DMS53 treated with DMSO at 0.1 percent for 48 hours (cell line): ENCODE measurements at regions not wholly inside any gene's neighbourhood (a gene's known extent, or its start where the extent isn't known, plus 50 kb on each side); places are given as distances from the start of the nearest gene placed in this dataset.

Experiments
- DNase-seq: peaks from one replicate; lab custom pipeline; 2025; ENCODE audit not compliant: unreplicated experiment; lab: John Stamatoyannopoulos, UW

DNA sequence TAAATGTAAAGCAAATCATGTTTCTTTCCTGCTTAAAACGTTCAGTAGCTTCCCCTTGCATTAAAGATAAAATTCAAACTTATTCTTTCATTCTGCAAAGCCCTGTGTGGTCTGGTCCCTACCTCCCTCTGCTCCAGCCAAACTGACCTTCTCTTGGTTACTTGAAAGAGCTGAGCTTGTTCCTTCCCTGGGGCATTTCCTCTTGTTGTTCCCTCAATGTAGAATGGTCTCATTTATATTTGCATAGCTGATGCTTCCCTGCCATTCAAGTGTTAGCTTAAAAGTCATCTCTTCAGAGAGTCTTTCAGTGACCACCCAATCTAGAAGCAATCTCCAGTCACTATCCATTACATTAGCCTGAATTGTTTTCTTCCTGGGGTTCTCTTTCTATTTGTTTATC lies 1618.5 kb upstream of the TENM4 start:
- DNase-seq: no peak

GRCh38 chr11:81052344-81053158 lies 1611.7 kb upstream of the TENM4 start:
- no peak for DNase-seq

DNA sequence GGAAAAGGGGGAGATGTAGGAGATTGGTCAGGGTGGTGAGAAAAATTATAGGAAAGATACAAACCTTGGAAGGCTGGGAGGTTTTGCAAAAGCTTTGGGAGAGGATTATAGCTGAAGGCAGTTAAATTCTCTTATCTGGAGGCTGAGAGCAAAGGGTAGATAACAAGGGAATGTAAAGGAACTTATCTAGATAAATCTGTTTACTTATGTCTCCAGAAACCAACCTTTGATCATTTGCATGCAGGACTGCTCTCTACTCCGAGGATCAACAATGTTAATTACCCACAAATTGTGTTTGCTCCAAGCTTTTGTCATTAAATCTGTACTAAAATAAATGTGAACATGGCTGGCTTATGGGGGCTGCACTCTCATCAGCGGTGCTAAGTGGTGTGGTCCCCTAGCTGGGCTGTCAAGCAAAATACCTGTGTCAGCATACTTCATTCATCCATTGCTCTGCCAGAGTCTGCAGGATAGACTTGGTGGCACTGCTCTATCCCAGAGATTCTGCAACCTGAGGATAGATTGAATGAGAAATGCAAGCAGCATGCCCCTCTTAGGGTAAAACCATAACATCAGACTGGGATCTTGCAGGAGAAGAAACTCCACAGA lies 1599.2 kb upstream of the TENM4 start:
- no peak for DNase-seq

- DNase-seq: no peak
These were observed 1595.5 kb upstream of the TENM4 start for GRCh38 chr11:81036168-81036870.

DNA sequence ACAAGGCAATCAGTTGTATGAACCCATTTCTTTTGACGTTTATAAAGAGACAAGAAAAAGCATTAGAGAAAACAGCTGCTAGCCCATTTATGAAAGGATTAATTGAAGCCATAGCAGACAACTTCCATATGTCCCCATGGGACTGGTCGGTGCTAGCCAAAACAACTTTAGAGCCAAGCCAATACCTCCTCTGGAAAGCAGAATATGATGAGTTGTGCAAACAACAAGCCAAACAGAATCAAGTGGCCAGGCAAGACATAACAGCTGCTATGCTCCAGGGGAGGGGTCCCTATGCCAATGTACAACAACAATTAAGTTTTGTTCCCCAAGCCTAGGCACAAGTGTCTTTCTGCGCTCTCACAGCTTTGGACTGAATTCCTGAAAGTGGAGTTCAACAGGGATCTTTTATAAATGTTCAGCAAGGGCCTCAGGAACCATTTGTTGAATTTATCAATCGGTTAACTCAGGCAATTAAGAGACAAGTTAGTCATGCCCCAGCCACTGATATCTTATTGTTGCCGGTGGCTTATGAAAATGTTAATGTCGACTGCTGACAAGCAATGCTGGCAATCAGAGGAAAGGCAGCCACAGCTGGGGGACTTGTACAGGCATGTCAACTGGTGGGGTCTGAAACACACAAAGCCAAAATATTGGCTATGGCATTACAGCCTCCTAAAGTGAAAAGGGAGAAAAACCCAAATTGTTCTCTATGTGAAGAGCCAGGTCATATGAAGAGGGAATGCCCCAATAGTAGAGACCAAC lies 1593.1 kb upstream of the TENM4 start:
- no peak for DNase-seq

DNA sequence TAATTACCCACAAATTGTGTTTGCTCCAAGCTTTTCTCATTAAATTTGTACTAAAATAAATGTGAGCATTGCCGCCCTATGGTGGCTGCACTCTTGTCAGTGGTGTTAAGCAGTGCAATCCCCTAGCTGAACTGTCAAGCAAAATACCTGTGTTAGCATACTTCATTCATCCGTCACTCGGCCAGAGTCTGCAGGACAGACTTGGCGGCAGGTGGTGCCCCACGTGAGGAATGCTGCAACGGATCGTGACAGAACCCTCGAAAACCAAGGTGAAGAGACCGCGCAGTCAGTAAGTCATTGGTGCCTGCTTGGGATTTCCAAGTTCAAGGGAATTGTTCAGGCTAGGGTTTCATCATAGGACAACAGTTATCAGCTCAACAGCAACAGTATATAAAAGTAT lies 1592.1 kb upstream of the TENM4 start:
- DNase-seq: no peak

DNA sequence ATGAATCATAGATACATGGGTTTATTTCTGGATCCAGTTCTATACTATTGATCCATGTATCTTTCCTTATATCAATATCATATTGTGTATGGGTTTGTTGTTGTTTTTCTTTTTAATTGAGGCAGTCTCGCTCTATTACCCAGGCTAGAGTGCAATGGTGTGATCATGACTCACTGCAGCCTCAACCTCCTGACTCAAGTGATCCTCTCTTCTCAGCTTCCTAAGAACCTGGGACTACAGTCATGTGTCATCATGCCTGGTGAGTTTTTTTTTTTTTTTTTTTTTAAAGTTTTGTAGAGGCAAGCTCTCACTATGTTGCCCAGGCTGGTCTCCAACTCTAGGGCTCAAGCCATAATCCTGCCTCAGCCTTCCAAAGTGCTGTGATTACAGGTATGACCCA lies 1589.4 kb upstream of the TENM4 start:
- DNase-seq: peak; percentile 61

- DNase-seq: no peak
These were observed 1585.2 kb upstream of the TENM4 start for GRCh38 chr11:81026032-81026431.

- no peak for DNase-seq
These were observed 1581.2 kb upstream of the TENM4 start for GRCh38 chr11:81022057-81022456.

DNA sequence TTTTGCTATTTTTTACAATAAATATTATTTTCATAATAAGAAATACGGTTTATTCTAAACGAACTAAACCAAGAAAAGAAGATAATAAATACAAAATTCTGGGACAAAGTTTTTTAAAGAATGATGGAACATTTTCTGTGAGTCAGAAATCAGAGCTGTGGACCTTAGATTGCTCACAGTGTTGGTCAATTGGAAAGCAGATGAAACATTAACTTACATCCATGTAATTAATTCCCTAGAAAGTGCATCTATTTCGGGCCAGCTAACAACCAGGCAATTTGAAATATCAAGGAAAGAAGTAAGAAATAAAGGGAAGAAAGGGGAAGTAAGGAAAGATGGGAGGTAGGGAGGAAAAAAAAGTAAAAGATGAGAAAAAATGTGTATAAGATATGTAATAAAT lies 1569.8 kb upstream of the TENM4 start:
- DNase-seq: no peak

DNA sequence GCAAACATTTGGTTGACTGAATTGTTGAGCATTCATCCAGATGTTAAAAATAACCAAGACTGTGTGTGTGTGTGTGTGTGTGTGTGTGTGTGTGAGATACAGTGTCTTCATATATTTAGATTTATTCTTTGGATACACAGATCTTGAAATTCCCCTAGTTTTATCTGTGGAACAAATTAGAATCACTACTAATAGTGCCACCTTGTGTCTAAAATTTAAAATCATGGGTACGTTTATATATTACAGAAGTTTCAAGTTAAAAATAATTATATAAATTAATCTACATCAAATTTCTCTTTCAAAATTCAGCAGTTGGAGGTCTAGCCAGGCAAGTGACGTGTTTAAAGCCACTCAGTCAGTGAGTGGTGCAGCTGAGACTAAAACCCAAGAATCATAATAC lies 1566.2 kb upstream of the TENM4 start:
- peak; percentile 51 for DNase-seq

- DNase-seq: peak; percentile 27
These were observed 1564.8 kb upstream of the TENM4 start for GRCh38 chr11:81005595-81005994.

- no peak for DNase-seq
These were observed 1563.7 kb upstream of the TENM4 start for GRCh38 chr11:81004576-81004975.

GRCh38 chr11:81002374-81002773 lies 1561.5 kb upstream of the TENM4 start:
- DNase-seq: no peak

DNA sequence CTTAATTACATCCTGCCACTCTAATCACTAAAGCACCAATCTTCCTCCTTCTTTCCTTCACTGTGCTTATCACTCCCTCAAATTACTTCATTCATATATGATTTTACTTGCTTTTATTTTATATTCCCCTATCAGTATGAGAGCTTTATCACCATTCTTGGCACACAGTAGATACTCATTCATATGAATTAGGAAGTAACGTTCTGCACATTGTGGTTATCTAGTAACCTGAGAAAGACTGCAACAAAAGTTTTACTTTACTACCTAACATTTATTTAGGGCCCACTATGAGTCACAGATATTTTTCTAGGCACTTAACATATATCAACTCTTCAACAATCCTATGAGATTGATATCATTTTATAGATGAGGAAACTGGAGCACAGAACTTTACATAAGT lies 1559.9 kb upstream of the TENM4 start:
- no peak for DNase-seq

DNA sequence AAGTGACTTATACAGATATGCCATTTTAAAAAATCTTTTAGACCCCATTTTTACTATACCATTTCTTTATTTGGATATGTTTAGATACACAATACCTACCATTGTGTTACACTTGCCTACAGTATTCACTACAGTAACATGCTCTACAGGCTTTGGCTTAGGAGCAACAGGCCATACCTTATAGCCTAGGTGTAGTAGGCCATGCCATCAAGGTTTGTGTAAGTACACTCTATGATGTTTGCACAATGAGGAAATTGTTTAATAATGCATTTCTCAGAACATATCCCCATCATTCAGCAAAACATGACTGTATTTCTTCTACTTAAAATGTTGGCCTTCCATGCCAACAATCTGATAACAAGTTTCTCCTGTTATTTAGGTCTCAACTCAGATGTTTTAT lies 1559.5 kb upstream of the TENM4 start:
- no peak for DNase-seq

- DNase-seq: no peak
These were observed 1554.7 kb upstream of the TENM4 start for GRCh38 chr11:80995523-80995922.

- no peak for DNase-seq
These were observed 1552.7 kb upstream of the TENM4 start for GRCh38 chr11:80993536-80993935.

DNA sequence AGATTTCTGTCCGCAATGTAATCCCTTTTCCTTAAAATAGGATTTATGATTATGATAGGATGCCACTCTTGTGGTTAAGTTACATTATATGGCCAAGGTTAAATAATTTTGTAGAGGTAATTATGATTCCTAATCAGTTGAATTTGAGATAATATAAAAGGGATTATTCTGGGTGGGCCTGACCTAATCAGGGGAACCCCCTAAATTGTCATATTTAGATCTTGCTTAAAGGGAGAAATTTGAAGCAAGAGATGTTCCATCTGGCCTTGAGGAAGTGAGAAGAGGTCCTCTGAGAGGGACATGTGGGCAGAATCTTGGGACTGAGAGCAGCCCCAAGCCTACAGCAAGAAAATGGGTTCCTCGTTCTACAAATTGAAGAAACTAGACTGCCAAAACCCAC lies 1550.1 kb upstream of the TENM4 start:
- no peak for DNase-seq

- DNase-seq: no peak
These were observed 1546.3 kb upstream of the TENM4 start for GRCh38 chr11:80987171-80987570.

- no peak for DNase-seq
These were observed 1545.7 kb upstream of the TENM4 start for GRCh38 chr11:80986421-80987074.
